ENCODE measurements at regions not wholly inside any gene's neighbourhood (a gene's known extent, or its start where the extent isn't known, plus 50 kb on each side); places are given as distances from the start of the nearest gene placed in this dataset.

- H3K36me3 ChIP-seq (ENCODE audit: control insufficient read depth, insufficient read depth, low read length), result no peaks in the 10 kb centered on the region
- no peaks in the 10 kb centered on the region for H3K27me3 ChIP-seq (ENCODE audit: control insufficient read depth, insufficient read depth, low read length)
- TF ChIP-seq CTCF (IDR thresholded peaks at IDR 0.05; ENCODE audit: insufficient read depth, low read length, poor library complexity, severe bottlenecking), result no peak
- no peak for DNase-seq (ENCODE audit: low read depth)
- no peak overlapping the region for H3K4me3 ChIP-seq (ENCODE audit: low read depth, low read length)
These were observed 881.6 kb downstream of the PCDH7 start for GRCh38 chr4:31601793-31602192.

- TF ChIP-seq CTCF (IDR thresholded peaks at IDR 0.05; ENCODE audit: insufficient read depth, low read length, poor library complexity, severe bottlenecking), result no peak
- H3K36me3 ChIP-seq (ENCODE audit: control insufficient read depth, insufficient read depth, low read length), result no peaks in the 10 kb centered on the region
- DNase-seq (ENCODE audit: low read depth), result peak; percentile 39
These were observed 893.9 kb downstream of the PCDH7 start for GRCh38 chr4:31613946-31614623.

GRCh38 chr4:31617667-31618066, 897.5 kb downstream of the PCDH7 start:
- H3K4me3 ChIP-seq (ENCODE audit: low read depth, low read length), result no peak overlapping the region
- H3K36me3 ChIP-seq (ENCODE audit: control insufficient read depth, insufficient read depth, low read length), result no peaks in the 10 kb centered on the region
- no peak for TF ChIP-seq CTCF (IDR thresholded peaks at IDR 0.05; ENCODE audit: insufficient read depth, low read length, poor library complexity, severe bottlenecking)

More at GRCh38 chr4:31613946-31614623, 893.9 kb downstream of the PCDH7 start:
- Histone ChIP-seq H3K4me3 (ENCODE audit: low read depth, low read length) (no peak overlapping the region), H3K27me3 (ENCODE audit: control insufficient read depth, insufficient read depth, low read length) (no peaks in the 10 kb centered on the region)

GRCh38 chr4:31620476-31620875, 900.3 kb downstream of the PCDH7 start:
- no peak for DNase-seq (ENCODE audit: low read depth)
- H3K4me3 ChIP-seq (ENCODE audit: low read depth, low read length), result no peak overlapping the region
- no peaks in the 10 kb centered on the region for H3K27me3 ChIP-seq (ENCODE audit: control insufficient read depth, insufficient read depth, low read length)
- TF ChIP-seq CTCF (IDR thresholded peaks at IDR 0.05; ENCODE audit: insufficient read depth, low read length, poor library complexity, severe bottlenecking), result no peak
- H3K36me3 ChIP-seq (ENCODE audit: control insufficient read depth, insufficient read depth, low read length), result no peaks in the 10 kb centered on the region

More at GRCh38 chr4:31617667-31618066, 897.5 kb downstream of the PCDH7 start:
- no peak for DNase-seq (ENCODE audit: low read depth)
- H3K27me3 ChIP-seq (ENCODE audit: control insufficient read depth, insufficient read depth, low read length), result no peaks in the 10 kb centered on the region

GRCh38 chr4:31645236-31645635, 925.1 kb downstream of the PCDH7 start:
- no peak for TF ChIP-seq CTCF (IDR thresholded peaks at IDR 0.05; ENCODE audit: insufficient read depth, low read length, poor library complexity, severe bottlenecking)
- Histone ChIP-seq H3K27me3 (ENCODE audit: control insufficient read depth, insufficient read depth, low read length) (no peaks in the 10 kb centered on the region), H3K36me3 (ENCODE audit: control insufficient read depth, insufficient read depth, low read length) (no peaks in the 10 kb centered on the region), H3K4me3 (ENCODE audit: low read depth, low read length) (no peak overlapping the region)
- no peak for DNase-seq (ENCODE audit: low read depth)

GRCh38 chr4:31647786-31648185, 927.6 kb downstream of the PCDH7 start:
- H3K27me3 ChIP-seq (ENCODE audit: control insufficient read depth, insufficient read depth, low read length), result no peaks in the 10 kb centered on the region
- no peak for DNase-seq (ENCODE audit: low read depth)
- no peak for TF ChIP-seq CTCF (IDR thresholded peaks at IDR 0.05; ENCODE audit: insufficient read depth, low read length, poor library complexity, severe bottlenecking)
- no peak overlapping the region for H3K4me3 ChIP-seq (ENCODE audit: low read depth, low read length)
- H3K36me3 ChIP-seq (ENCODE audit: control insufficient read depth, insufficient read depth, low read length), result no peaks in the 10 kb centered on the region

Measured in kidney epithelial cell (primary cell).